HG02973 (cell line): ENCODE measurements at regions not wholly inside any gene's neighbourhood (a gene's known extent, or its start where the extent isn't known, plus 50 kb on each side); places are given as distances from the start of the nearest gene placed in this dataset.
"Not testable (repeated sequence)": the region's sequence is repeated elsewhere in the genome, so short reads cannot be mapped to it uniquely, and the experiment has no call there.

Source experiments
- ATAC-seq: cut with Tn5 transposase; IDR thresholded peaks from one replicate; pipeline ENCODE4 v1.9.1; 2021; ENCODE audit warnings: moderate library complexity; ENCODE audit not compliant: unreplicated experiment

DNA sequence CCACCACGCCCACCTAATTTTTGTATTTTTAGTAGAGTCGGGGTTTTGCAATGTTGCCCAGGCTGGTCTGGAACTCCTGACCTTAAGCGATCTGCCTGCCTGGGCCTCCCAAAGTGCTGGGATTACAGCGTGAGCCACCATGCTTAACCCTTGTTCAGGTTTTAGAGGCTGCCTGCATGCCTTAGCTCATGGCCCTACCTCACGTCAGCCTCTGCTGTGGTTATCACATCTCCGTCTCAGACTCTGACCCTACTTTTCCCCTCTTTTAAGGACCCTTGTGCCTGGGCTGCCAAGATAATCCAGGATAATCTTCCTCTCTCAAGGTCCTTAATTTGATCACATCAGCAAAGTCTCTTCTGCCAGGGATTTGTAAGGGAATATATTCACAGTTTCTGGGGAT lies 98.2 kb upstream of the PMAIP1 start:
- ATAC-seq, result no peak

DNA sequence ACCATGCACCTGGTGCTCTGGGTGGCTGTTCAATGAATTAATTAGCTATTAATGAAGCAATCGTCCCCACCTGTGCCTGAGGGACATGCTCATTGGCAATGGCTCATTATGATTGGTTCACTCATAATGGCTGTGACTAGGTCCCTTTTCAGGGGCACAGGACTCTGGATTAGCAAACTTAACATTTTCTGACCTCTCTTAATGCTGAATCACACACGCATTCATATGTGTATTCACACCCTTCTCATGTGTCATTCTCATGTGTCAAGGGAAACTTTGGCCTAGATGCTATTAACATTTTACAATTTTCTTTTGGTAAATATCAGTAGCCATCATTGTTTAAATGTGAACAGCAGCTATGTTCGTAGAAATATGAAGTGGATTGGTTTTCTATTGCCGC lies 98.9 kb upstream of the PMAIP1 start:
- ATAC-seq, result no peak

DNA sequence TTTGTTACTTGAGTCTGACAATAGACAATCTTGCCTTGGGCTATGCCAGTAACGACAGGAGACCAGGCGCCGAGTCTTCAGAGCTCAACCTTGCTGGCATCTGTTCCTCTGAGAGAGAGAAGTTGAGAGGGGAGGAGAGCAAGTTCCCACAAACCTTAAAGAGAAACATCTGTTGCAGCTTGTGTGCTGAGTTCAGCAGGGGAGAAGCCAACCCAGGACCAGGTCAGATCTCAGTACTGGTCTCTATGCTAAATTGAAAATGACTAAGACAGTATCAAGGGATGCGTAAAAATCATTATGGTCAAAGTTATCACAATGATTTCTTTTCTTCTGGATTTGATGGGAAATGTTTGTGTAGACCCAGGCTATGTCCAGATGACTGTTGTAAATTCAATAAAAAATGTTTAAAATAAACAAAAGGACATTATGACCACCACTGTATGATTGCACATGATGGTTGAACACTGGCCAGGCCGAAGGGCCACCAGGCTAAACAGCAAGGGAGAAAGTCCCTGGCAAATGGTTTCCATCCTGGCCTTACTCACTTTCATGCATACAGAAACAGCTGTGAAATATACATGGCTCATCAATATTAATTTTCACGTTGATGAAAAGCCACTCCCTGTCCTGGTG lies 100.3 kb upstream of the PMAIP1 start:
- ATAC-seq, result no peak

DNA sequence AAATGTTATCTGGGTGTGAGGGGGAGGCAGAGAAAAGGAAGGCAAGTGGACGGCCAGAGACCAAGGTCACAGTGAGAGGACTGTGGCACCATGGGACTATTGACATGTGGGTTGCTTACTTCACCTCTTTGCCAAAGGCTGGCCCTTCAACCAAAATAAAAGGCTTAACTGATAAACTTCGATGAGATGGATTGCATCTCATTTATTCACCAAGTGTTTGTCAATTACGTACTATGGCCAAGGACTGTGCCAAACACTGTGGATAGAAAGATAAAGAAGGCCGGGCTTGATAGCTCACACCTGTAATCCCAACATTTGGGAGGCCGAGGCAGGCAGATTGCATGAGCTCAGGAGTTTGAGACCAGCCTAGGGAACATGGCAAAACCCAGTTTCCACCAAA lies 98.7 kb upstream of the CCBE1 start:
- ATAC-seq, result no peak

DNA sequence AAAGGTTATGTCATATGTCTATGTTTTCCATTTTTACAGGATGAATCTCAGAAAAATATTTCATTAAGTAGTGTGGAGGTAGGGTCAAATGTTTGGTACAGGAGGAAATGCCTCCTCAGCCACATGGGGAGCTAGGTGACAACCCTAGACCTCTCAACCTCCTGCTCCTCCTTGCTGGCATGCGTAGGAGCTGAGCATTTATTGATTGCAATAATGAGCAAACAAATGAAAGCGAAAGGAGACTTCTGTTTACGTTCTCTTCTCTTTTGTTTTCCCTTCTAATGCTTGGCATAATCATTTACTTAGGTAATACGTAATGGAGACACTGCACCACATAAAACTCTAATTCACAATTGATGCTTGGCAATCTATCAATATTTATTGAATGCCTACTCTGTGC lies 95.1 kb upstream of the CCBE1 start:
- ATAC-seq, result no peak

DNA sequence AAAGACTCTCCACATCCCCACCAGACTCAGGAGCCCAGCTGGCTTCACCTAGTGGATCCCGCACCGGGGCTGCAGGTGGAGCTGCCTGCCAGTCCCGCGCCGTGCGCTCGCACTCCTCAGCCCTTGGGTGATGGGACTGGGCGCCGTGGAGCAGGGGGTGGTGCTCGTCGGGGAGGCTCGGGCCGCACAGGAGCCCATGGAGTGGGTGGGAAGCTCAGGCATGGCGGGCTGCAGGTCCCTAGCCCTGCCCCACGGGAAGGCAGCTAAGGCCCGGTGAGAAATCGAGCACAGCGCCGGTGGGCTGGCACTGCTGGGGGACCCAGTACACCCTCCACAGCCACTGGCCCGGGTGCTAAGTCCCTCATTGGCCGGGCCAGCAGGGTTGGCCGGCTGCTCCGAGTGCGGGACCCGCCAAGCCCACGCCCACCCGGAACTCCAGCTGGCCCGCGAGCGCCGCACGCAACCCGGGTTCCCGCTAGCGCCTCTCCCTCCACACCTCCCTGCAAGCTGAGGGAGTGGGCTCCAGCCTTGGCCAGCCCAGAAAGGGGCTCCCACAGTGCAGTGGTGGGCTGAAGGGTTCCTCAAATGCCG lies 93.2 kb upstream of the CCBE1 start:
- not testable (repeated sequence) for ATAC-seq

DNA sequence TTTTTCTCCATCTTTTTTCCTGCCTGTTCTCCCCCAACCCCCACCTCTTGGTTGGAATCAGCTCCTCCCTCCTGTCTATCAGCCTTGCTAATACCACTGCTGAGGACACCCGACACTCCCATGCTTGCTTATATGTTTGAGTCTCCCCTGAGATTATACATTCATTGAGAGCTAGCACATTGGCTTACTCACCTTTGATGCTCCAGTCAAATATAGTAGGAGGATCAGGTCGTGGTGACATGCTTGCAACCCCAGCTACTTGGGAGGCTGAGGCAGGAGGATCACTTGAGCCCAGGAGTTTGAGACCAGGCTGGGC lies 91.5 kb upstream of the CCBE1 start:
- no peak for ATAC-seq

DNA sequence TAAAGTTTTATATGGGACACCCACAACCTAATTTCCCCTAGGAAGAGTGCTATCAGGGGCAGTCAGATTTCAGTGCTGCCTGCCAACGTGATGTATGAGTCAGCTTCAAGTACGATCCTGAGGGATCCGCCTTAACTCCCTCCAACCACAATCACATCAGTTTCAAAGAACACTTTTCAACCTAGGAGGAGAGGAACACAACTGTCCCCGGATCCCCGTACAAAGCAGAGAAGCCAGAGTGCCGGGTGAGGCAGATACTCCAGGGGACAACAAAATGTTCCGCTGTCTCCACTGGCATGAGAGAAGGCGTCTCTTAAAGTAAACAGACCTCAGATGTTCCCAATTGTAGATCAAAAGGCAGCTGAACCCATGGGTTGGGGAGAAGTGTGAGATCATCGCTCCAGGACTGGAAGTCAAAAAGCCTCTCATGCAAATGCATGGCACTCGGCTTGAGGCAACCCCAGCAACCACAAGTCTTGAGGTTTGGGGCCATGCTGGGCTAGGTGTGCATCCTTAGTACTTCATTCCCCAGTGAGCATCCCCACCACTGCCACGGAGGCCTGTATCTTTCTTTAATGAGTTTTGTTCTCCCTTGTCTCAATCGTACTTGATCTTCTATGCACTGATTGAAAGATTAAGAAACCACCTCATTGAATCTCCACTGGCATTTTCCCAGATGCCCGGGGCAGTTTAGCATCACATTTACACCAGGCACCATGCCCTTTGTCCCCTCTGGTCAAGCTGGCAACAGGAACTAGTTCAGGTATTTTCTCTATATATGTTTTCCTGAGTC lies 91.0 kb upstream of the CCBE1 start:
- ATAC-seq, result no peak

DNA sequence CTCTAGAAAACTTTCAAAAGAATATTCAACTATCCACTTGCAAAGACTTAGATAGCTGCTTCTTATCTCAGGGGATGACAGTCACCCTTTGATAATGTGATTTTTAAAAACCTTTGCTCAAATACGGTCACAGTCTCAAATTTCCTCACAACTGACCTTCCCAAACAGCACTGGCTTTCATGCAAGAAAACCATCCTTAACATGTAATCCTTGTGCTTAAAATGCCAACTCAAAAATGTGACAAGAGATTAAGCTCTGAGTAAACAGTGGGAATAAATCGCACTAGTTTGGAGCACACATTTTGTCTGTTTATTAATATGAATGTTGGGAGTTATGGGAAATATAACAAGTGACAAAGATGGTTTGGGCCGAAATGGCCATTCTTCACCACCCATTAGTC lies 87.5 kb upstream of the CCBE1 start:
- no peak for ATAC-seq

DNA sequence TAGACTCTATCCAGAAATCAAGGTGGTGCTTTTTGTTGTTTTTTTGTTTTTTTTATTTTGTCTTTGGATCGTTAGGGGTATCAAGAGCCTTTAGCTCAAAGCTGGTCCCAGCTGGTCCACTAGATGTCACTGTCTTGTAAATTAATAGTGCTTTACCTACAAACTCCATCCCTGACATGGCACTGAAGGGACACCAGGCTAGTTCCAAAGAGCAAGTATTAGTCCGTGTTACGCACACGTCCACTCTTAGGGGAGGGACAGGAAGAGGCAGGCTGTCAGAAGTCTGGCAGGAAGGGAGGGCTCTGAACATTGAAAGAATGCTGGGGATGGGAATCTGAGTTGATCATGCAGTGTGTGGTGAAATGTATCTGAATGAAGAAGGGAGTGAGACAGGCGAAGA lies 85.9 kb upstream of the CCBE1 start:
- ATAC-seq, result peak; percentile 73

DNA sequence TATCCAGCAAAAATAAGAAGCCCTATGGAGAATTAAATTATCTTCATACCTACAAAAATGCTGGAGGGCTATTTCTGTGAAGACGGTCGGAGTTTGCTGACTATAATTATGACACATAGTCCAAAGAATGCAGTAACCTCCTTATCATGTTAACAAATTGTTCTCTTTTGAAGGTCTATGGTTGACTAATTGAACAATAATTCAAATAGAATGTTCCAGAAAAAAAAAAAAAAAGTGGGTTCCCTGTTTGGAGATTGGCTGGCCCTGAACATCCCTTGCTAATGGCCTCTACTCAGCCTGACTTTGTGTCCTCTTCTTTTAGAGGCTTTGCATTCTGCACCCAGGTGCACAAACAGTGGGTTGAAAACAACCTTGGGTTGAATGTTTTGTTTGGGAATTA lies 82.8 kb upstream of the CCBE1 start:
- no peak for ATAC-seq

DNA sequence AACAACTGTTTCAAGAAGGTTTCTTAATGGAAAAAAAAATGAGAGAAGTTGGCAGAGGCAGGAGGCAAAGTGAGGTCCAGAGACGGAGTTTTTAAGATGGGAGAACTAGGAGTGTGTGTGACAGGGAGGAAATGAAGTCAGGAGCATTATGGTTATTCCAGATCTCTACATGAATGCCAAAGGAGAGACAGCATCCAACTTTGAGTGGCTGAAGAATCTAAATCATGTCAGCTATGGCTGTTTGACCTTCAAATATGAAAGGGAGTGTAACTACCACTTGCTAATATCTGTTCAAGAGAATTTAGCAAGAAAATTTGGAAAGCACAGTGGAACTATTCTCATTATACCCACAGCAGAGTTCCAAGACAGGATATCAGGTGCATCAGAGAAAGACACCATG lies 81.2 kb upstream of the CCBE1 start:
- no peak for ATAC-seq

DNA sequence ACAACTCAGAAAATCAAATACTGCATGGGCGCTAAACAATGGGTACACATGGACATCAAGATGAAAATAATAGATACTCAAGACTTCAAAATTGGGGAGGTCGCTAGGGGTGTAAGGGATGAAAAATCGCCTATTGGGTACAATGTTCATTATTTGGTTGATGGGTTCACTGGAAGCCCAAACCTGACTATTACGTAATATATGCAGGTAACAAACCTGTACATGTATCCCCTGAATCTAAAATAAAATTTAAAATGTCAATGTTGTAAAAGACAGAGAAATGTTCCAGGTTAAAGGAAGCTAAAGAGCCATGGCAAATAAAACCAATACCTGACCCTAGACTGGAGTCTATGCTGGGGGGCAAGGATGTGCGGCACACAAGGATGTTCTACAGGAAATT lies 80.4 kb upstream of the CCBE1 start:
- ATAC-seq, result no peak

DNA sequence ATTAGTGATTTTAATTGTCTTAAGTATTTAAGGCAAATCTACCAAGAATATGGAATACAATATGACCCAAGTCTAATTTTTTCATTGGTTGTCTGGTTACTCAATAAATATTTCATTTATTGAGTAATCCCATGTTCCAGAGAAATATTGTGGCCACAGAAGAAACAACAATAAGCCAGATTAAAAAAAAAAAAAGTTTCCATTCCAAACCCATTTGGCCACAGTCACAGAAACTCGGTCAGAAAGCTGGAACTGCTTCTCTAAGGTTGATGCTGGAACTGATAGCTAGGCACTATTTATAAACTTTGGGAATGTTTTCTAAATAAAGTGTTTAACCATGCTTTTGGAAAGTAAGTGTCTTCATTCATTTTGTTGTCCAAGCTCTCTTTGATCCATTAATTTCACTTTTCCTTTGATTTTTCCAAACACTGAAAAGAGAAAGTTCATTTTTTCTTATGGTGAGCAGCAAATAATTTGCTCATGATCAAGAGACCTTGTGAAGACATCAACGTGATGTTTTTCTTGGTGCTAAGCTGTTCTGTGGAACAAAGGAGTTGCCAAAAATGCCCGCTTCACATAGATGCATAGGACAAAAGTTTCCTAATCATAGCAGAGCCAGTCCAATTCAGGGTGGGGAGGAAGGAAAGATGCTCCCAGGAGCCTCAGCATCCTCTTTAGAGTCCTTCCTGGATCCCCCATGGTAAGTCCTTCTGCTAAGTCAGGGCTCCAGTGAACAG lies 72.1 kb upstream of the CCBE1 start:
- no peak for ATAC-seq

DNA sequence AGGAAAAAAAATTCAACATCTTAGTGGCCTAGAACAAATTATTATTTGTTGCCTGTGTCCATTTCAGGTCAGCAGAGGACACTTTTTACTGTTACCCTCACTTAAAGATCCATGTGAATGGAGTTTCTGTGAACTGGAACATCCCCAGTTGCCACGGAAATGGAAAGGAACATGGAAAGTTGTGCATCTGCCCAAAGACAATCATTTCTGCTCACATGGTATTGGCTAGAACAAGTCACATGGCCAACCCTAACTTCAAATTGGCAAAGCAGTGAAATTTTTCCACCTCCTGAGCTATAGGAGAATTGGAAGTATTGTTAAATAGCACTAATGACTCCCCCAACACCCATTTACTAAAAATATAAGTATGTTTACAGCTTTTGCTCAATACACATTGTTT lies 71.2 kb upstream of the CCBE1 start:
- ATAC-seq, result no peak

DNA sequence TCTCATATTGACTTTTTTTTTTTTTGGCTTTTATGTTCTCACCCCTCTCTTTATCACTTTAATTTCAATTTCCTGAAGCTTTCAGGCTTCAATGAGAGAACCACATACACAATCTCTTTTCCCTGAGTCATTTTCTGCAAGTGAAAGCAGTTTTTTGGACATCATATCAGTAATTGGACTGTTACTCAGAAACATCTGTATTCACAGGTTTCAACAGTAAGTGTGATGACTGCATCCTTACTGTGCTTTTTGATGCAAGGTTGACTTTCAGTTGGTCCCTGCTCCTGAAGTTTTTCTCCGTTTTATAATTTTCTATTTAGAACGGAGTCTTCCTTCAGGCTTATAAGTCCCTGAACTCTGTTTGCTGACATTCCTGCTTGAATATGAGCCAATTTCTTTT lies 70.5 kb upstream of the CCBE1 start:
- ATAC-seq, result no peak

DNA sequence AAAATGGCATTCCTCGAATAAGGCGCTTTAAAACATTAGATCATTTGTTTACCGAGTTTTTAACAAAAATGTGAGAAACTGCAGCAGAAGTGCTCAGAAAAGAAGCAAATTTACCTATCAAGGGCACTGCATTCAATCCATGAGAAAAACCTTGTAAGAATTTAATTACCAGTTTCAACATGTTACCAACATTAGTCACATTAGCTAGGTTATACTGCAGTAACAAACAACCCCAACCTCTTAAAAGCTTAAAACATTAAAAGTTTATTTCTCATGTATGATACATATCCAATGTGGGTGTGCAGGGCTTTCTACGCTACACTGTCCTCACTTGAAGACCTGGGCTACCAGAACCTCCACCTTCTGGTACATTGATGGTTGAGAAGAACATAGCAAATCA lies 68.1 kb upstream of the CCBE1 start:
- no peak for ATAC-seq

DNA sequence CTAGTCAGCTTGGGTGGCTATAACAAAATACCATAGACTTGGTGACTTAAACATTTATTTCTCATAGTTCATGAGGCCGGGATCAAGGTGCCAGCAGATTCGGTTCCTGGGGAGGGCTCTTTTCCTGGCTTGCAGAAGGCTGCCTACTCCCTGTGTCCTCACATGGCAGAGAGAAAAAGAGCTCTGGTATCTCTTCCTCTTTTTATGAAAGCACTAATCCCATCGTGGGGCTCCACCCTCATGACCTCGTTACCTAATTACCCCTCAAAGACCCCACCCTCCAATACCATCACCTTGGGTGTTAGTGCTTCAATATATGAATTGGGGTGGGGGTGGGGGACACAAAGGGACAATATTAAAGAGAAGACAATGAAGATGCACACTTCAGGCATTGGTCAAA lies 67.1 kb upstream of the CCBE1 start:
- no peak for ATAC-seq

DNA sequence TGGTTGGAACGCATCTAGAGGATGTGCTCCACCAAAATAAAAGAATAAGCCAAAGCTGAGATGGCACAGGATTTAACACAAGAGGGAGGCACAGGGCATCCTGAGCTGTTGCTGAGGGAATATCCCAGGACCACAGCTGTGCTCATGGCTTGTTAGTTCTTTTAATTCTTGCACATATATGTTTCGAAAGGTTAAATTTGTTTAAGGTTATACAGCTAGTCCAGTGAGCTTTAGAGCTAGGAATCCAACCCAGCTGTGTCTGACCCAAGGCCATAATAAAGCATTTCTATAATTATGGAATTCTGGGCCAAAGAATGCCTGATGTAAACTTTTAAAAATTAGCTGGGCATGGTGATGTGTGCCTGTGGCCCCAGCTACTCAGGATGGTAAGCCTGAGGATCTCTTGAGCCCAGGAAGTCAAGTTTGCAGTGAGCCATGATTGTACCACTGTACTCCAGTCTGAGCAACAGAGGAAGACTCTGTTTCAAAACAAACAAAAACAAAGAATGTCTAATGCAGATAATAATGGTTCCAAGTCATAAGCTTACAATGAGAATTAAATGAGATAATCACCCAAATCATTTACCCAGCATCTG lies 66.4 kb upstream of the CCBE1 start:
- ATAC-seq, result no peak

DNA sequence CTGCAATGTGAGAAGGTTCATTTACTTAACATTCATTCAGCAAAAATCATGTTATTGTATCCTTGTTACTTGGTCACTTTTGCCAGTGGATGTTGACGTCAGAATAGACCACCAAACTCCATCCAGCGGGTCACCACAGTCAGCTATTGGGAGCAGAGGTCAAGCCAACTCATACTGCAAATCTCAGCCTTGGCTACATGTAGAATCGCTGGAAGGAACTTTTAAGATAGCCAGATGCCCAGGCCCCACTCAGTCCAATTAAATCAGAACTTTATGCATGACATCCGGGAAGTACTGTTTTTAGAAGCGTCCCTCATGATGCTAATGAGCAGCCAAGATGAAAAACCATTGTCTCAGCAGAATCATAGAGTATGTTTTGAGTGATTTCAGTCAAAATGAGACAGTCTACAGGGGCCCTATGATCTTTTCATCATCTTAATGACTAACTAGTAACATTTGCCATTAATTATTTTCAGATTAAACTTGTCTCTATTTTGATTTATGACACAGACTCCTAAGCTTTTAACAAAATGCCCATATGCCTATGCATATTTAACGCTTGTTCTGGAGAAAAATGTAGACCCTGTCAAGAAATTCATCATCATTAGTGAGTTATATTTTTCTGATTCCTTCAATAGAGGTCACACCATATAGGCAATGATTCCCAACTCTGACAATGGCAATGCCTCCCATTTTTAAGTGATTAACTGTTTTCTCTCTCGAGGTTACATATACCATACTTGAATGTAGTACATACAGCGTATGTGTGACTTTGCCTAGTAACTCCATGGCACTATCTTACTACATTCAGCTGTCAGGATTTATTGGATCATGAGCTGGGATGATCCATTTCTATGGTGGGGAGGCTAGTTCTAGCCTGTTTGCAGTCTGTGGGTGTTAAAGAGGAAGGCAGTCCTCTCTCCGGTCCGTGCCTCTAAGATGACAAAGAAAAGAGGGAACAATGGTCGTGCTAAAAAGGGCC lies 63.7 kb upstream of the CCBE1 start:
- ATAC-seq, result no peak
